Liver (tissue), 3 donors: ENCODE measurements at regions not wholly inside any gene's neighbourhood (a gene's known extent, or its start where the extent isn't known, plus 50 kb on each side); places are given as distances from the start of the nearest gene placed in this dataset.

Experiments used
- CTCF ChIP-seq: fragments of 150-350 bp; IDR thresholded peaks from 2 replicates; pipeline ENCODE4 v1.5.1; 2017; ENCODE audit warnings: improper control_type of control experiment, low read depth, low read length; ENCODE audit not compliant: missing input control
- EGR1 ChIP-seq, 2 donors: IDR thresholded peaks; 2 replicates each; pipeline ENCODE4 v1.6.1; 2016 to 2018; ENCODE audit warnings: antibody characterized with exemption in 2 of 2, low read depth in 2 of 2
- FOXA1 ChIP-seq: IDR thresholded peaks from 2 replicates; pipeline ENCODE4 v1.6.1; 2016; ENCODE audit warnings: antibody characterized with exemption
- GABPA ChIP-seq, 2 donors: IDR thresholded peaks in 1 of 2; conservative IDR thresholded peaks in 1 of 2; 2 replicates each; pipeline ENCODE4 v1.6.1; 2016; ENCODE audit warnings: antibody characterized with exemption in 2 of 2, mild to moderate bottlenecking in 1 of 2, moderate library complexity in 1 of 2
- RAD21 ChIP-seq, 2 donors: IDR thresholded peaks; 2 replicates each; pipeline ENCODE4 v1.6.1; 2016; ENCODE audit warnings: antibody characterized with exemption in 2 of 2, mild to moderate bottlenecking in 2 of 2
- REST ChIP-seq: IDR thresholded peaks from 2 replicates; pipeline ENCODE4 v1.6.1; 2016; ENCODE audit warnings: antibody characterized with exemption, mild to moderate bottlenecking
- TAF1 ChIP-seq: conservative IDR thresholded peaks from 2 replicates; pipeline ENCODE4 v1.6.1; 2016; ENCODE audit warnings: antibody characterized with exemption, mild to moderate bottlenecking
- YY1 ChIP-seq: IDR thresholded peaks from 2 replicates; pipeline ENCODE4 v1.6.1; 2016; ENCODE audit warnings: antibody characterized with exemption, mild to moderate bottlenecking
- donor health status: healthy.
- donor health status: healthy.

GRCh38 chr5:36447776-36448175, 146.1 kb upstream of the RANBP3L start:
- TF ChIP-seq CTCF (no peak), RAD21 (IDR thresholded peaks at IDR 0.05) (no peak), REST (no peak), EGR1 (IDR thresholded peaks at IDR 0.05; ENCODE audit: low read depth in 2 of 2) (no peak), GABPA (IDR thresholded peaks at IDR 0.05 in 1 of 2, conservative IDR thresholded peaks at IDR 0.05 in 1 of 2) (no peak), FOXA1 (no peak), TAF1 (no peak), YY1 (no peak)
